CD4-positive, alpha-beta T cell treated with Interleukin-21 for 1 hour (primary cell): ENCODE measurements at regions not wholly inside any gene's neighbourhood (a gene's known extent, or its start where the extent isn't known, plus 50 kb on each side); places are given as distances from the start of the nearest gene placed in this dataset.
"Not testable (repeated sequence)": the region's sequence is repeated elsewhere in the genome, so short reads cannot be mapped to it uniquely, and the experiment has no call there.

Experiments used
- DNase-seq: peaks from one replicate; pipeline ENCODE4 v3.0.0-alpha.2; 2020

- no peak for DNase-seq
These were observed 463.2 kb upstream of the RUNX1 start for GRCh38 chr21:35512346-35512745.

- DNase-seq = no peak
These were observed 462.6 kb upstream of the RUNX1 start for GRCh38 chr21:35511696-35512162.

GRCh38 chr21:35510957-35511695, 462.0 kb upstream of the RUNX1 start:
- DNase-seq = no peak

GRCh38 chr21:35510294-35510693, 461.2 kb upstream of the RUNX1 start:
- no peak for DNase-seq

DNA sequence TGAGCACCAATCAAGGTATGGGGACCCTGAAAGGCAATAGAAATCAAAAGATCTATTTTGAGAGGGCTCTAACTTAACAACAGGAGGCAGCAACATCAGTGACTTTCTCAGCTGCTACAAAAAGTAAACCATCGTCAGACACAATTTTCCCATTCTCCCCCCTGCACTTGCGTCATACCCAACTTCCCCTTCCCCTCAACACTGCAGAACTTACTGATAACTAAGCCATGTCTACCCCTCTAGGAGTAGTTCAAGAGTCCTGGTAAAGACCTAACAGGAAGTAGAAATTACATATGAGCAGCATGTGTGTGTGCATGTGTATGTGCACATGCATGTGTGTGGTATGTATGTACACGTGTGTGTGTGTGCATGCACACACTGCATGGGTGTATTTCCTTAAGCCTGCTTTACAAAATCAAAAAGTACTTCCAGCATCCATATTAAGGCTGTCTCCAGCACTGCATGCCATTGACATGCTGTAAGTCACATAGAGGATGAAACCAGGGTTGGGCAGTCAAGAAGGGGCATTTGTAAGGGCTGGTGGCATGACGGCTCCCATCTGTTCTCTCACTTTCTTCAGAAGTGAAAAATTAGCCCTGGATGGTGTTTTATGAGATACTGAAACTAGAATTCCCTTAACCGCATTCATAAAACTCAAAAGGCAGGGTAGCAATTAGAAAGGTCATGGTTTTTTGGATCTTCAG, 460.1 kb upstream of the RUNX1 start:
- DNase-seq = no peak

GRCh38 chr21:35508139-35508888, 459.2 kb upstream of the RUNX1 start:
- no peak for DNase-seq

DNA sequence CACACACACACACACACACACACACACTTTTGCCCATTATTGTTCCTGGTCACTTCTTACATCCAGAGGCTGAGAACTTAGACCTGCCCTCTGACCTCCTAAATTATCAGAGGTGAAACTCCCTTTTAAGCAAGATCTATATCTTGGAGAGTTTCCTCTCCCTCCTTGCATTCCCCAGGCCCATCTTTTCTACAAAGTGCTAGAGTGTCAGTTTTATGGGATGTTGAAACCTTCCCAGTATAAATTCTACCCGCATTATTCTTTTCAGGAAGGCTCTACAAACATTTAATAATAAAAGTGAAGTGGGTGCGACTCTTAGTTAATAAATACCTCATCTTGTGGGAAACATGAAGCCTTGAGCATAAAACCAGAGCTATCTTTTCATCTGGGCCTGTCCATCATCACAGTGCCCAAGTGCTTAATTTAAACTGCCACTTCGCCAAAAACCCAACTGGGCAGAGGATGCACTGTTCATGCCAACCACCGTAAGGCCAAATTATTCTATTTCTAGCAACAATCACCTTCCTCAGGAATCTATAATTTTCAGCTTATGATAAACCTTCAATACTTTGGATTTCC, 458.2 kb upstream of the RUNX1 start:
- no peak for DNase-seq

GRCh38 chr21:35506771-35507170, 457.7 kb upstream of the RUNX1 start:
- DNase-seq = no peak

DNA sequence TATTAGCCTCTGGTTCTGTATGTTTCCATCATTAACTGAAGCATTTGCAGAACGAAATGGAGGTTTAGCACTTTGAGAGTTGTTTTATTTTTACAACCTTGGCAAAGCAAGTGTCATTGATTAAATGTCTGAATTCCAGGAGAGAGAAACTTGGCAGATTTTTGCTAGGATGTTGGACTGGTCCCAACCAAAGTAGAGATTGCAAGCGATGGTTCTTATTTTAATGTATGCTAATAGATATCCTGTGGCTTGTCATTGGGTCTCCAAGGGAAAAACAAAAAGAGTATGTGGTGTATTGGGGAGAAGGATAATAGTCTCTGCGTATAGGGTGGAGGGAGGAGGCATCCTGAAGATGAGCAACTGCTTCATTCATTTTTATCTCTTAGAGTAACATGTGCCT, 457.2 kb upstream of the RUNX1 start:
- no peak for DNase-seq

- DNase-seq = no peak
These were observed 455.9 kb upstream of the RUNX1 start for GRCh38 chr21:35504951-35505466.

DNA sequence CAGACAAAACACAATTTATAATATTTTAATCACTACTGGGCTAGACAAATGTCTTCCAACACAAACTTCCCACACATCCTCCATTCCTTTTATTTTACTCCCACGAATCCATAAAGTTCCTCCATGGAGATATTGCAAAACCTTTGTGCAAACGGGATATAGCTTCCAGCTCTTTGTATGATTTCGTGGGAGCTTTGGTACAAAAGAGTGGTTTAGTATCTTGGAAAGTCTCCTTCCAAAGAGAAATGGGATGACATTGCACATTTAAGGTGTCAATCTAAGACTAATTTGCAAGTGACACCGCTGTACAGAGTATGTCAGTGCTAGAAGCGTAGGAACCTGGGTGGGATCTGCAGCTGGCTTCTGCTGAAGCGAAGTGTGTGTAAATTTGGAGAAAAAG, 455.2 kb upstream of the RUNX1 start:
- no peak for DNase-seq

DNA sequence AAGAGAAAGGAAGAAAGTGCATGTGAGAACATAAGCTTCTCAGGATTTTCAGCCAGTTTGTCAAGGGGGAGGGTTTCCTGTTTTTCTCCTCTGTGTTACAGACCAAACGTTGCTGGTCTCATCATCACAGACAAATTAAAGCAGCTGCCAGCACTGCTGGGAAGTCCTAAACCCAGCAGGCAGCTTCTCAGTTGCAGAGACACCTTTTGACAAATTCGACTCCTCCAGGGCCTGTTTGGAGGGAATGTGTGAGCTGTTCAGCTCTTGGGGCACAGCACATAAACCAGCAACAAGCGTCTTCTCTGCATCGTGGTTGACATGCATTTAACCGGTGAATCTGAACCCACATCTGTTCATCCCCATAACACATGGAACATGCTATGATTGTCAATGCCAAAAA, 454.6 kb upstream of the RUNX1 start:
- peak; percentile 17 for DNase-seq

DNA sequence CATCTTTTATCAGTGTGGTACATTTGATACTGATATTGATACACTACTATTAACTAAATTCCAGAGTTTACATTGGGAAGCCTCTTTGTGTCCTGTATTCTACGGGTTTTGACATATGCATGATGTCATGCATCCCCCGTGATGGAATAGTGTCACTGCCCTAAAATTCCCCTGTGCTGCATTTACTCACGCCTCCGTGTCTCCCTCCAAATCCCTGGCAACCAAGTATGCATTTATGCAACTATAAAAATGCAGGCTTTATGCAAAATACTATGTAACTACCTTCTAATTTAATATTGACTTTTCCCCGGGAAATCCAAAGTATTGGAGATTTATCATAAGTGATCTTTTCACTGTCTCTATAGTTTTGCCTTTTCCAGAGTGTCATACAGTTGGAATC, 453.7 kb upstream of the RUNX1 start:
- DNase-seq = no peak

DNA sequence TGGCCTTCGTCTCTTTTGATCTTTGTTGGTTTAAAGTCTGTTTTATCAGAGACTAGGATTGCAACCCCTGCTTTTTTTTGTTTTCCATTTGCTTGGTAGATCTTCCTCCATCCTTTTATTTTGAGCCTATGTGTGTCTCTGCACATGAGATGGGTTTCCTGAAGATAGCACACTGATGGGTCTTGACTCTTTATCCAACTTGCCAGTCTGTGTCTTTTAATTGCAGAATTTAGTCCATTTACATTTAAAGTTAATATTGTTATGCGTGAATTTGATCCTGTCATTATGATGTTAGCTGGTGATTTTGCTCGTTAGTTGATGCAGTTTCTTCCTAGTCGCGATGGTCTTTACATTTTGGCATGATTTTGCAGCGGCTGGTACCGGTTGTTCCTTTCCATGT, 448.4 kb upstream of the RUNX1 start:
- DNase-seq = not testable (repeated sequence)

DNA sequence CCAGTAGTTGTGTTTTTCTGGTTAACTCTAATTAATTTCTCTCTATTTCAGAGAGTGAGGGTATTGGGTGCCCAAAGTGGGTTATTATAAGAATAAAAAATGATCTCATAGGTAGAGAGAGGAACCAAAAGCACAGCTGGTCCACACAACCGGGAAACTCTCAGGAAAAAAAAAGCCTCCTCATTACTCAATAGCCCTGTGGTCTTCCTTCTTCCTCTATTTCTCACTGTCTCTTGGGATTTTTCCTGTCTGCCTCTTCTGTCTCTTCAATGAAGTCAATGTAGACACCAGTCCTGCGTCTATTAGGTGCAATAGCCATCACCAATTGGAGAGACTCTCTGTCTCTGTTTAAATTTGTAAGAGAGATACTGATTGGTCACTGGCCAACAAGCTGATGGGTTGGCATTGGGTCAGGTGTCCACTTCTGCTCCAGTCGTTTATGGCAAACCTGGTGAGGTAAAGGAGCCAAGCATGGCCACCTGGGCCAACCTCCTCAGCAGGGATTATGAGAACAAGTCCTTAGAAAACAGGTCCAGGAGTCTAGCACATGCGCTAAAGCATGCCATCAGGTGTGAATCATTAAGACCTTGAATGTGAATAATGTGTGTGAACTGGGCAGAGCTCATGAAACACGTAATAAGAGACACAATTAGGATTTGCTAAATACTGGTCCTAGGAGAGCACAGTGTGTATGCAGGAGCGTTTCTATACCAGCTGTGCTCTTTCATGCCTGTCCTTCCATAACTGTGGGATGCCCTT, 443.0 kb upstream of the RUNX1 start:
- no peak for DNase-seq

GRCh38 chr21:35491114-35491513, 442.0 kb upstream of the RUNX1 start:
- no peak for DNase-seq

DNA sequence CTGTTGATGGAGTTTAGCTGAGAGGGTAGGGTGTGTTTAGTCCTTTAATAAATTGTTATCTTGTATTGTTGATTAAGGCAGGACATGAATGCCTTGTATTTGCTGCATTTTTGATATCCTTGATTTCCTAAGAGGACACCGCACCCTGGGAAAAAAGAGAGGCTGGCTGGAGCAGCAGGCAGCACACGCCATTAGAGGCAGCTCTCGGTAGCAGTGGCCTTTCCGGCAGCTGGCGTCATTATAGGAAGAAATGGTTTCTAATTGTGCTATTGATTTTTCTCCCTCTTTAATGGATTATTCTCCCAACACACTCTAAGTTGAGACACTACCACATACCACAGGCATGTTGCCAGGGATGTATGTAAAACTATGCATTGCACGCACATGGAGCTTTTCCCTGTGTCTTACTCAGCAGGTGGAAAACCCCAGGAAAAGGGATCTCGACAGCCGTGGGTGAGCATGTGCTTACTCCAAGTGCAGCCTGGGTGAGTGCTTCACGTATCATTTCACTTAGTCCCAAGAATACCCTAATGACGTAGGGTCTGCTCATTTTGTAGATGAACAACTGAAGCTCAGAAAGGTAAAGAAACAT, 440.4 kb upstream of the RUNX1 start:
- DNase-seq = no peak

GRCh38 chr21:35488946-35489345, 439.8 kb upstream of the RUNX1 start:
- no peak for DNase-seq

DNA sequence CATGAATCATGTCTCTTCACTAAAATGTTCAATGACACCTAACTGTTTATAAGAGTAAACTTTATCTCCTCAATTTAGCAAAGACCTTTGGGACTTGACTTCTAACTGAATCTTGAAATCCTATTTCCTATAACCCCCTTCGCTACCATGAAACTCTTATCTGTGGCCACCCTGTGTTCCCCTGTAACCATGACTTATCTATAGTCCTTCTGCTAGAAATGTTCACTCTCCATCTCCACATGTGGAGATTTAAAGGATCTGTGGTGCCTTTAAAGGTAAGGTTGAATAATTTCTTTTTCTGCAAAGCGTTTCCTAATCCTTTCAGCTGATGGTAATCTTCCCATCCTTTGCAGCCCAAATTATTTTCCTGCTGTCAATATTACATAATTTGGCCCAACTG, 436.3 kb upstream of the RUNX1 start:
- DNase-seq = no peak

DNA sequence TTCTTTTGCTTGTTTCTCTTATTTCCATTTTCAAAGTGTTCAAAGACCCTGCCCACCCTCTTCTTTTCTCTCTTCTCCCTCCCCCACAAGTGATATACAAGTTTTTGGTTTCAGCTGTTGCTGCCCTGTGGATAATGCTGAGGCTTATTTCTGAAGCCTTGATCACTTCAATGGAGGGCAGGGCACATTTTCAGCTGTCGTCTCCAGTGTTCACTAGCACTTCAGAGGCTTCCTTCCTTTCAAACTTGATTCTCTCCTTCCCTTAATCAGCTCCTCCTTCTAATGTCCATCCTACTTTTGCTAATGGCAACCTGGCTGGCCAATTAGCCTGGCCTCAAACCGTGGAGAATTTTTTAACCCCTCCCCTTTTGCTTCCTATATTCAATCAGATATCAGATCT, 435.7 kb upstream of the RUNX1 start:
- no peak for DNase-seq

- no peak for DNase-seq
These were observed 434.9 kb upstream of the RUNX1 start for GRCh38 chr21:35484032-35484431.
